Keratinocyte (primary cell): ENCODE measurements at regions not wholly inside any gene's neighbourhood (a gene's known extent, or its start where the extent isn't known, plus 50 kb on each side); places are given as distances from the start of the nearest gene placed in this dataset.

Experiments used
- DNase-seq: peaks from one replicate; pipeline ENCODE4 v3.0.0-alpha.2; 2011; ENCODE audit warnings: low read depth, missing footprints, low spot score
- FAIRE-seq: peaks from 2 replicates; lab custom pipeline; 2011; peaks lifted over from hg19 to GRCh38; lab: Jason Lieb, UNC
- H2AFZ ChIP-seq: 2 replicates; pipeline ENCODE4 v1.6.0; 2012; ENCODE audit warnings: low read length, control low read depth, inconsistent platforms; ENCODE audit not compliant: control insufficient read depth
- H3K27ac ChIP-seq: 2 replicates; pipeline ENCODE4 v1.5.1; 2011; ENCODE audit warnings: low read length; ENCODE audit not compliant: control insufficient read depth, insufficient read depth
- H3K27me3 ChIP-seq: 3 replicates; pipeline ENCODE4 v1.6.0; 2011; ENCODE audit warnings: low read length; ENCODE audit not compliant: control insufficient read depth, insufficient read depth; ENCODE audit errors: extremely low read depth
- H3K36me3 ChIP-seq, 2 experiments: 2 replicates in 1 of 2; 3 replicates in 1 of 2; pipeline ENCODE4 v1.5.1; 2011; ENCODE audit warnings: low read length in 2 of 2, mild to moderate bottlenecking in 1 of 2; ENCODE audit not compliant: control insufficient read depth in 2 of 2, insufficient read depth in 2 of 2; ENCODE audit errors: extremely low read depth in 1 of 2
- H3K4me1 ChIP-seq: 3 replicates; pipeline ENCODE4 v1.5.1; 2011; ENCODE audit warnings: low read length; ENCODE audit not compliant: control insufficient read depth, insufficient read depth; ENCODE audit errors: extremely low read depth
- H3K4me2 ChIP-seq: 3 replicates; pipeline ENCODE4 v1.6.0; 2011; ENCODE audit warnings: low read depth, low read length; ENCODE audit not compliant: control insufficient read depth, insufficient read depth; ENCODE audit errors: extremely low read depth
- H3K4me3 ChIP-seq, 3 experiments: fragments of 200-600 bp in 1 of 3; sonication (generic) in 1 of 3; 2 replicates in 2 of 3; 3 replicates in 1 of 3; pipeline ENCODE4 v1.5.1; 2011 to 2016; ENCODE audit warnings: low read length in 3 of 3, mild to moderate bottlenecking in 3 of 3, control low read depth in 2 of 3, inconsistent platforms in 1 of 3, low read depth in 1 of 3, mixed read lengths in 1 of 3, mixed run types in 1 of 3, moderate library complexity in 1 of 3; ENCODE audit not compliant: control insufficient read depth in 2 of 3, insufficient read depth in 2 of 3; ENCODE audit errors: extremely low read depth in 1 of 3
- H3K79me2 ChIP-seq: 2 replicates; pipeline ENCODE4 v1.6.0; 2012; ENCODE audit warnings: low read length; ENCODE audit not compliant: control insufficient read depth, insufficient read depth
- H3K9ac ChIP-seq: 3 replicates; pipeline ENCODE4 v1.6.0; 2011; ENCODE audit warnings: low read length; ENCODE audit not compliant: control insufficient read depth, insufficient read depth; ENCODE audit errors: extremely low read depth
- H3K9me1 ChIP-seq: 3 replicates; pipeline ENCODE4 v1.6.0; 2011; ENCODE audit warnings: low read length; ENCODE audit not compliant: control insufficient read depth, insufficient read depth; ENCODE audit errors: extremely low read depth
- H3K9me3 ChIP-seq: 2 replicates; pipeline ENCODE4 v1.5.1; 2012; ENCODE audit warnings: low read depth, low read length; ENCODE audit not compliant: control insufficient read depth
- H4K20me1 ChIP-seq: 3 replicates; pipeline ENCODE4 v1.6.0; 2011; ENCODE audit warnings: low read length; ENCODE audit not compliant: control insufficient read depth, insufficient read depth; ENCODE audit errors: extremely low read depth
- EZH2 ChIP-seq: IDR thresholded peaks from one replicate; pipeline ENCODE4 v1.6.1; 2012; ENCODE audit warnings: inconsistent platforms, mild to moderate bottlenecking, low read length, moderate library complexity
- dilution Hi-C: fragments of 300-500 bp; cut with MboI; formaldehyde crosslinking; loops from one replicate; pipeline ENCODE4 v1.7.0; 2020; ENCODE audit warnings: low sequenced_read_pairs; ENCODE audit not compliant: extremely low pct_ligation_motif_present
- TF ChIP-seq, protein P1 (sequence below), 3 experiments: IDR thresholded peaks in 1 of 3; conservative IDR thresholded peaks in 1 of 3; optimal IDR thresholded peaks in 1 of 3; 2 replicates in 2 of 3; 3 replicates in 1 of 3; pipeline versions ENCODE3 to v1.5.1; 2011; ENCODE audit warnings: low read length in 3 of 3, mild to moderate bottlenecking in 3 of 3, moderate library complexity in 2 of 3, control low read depth in 1 of 3, inconsistent platforms in 1 of 3; ENCODE audit not compliant: insufficient read depth in 2 of 3; ENCODE audit errors: extremely low read depth in 1 of 3

DNA sequence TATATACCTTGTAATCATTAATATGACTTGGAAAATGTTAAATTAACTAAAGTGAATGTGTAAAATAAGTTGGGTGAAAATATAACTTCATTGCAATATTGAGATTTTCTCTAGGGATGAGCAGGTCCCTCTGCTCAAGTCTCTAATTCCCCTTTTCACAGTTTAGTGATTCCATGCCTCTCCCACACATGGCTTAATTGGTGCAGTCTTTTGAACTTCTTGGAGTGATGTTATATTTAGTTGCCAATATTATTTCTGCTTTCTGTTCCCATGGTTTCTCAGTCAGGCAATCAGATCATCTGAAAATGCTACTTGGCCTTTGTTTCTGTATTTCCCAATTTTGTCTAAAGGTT is 233.7 kb upstream of the SPOPL start:
- FAIRE-seq (no peak), DNase-seq (no peak)
- TF ChIP-seq, protein P1, sequence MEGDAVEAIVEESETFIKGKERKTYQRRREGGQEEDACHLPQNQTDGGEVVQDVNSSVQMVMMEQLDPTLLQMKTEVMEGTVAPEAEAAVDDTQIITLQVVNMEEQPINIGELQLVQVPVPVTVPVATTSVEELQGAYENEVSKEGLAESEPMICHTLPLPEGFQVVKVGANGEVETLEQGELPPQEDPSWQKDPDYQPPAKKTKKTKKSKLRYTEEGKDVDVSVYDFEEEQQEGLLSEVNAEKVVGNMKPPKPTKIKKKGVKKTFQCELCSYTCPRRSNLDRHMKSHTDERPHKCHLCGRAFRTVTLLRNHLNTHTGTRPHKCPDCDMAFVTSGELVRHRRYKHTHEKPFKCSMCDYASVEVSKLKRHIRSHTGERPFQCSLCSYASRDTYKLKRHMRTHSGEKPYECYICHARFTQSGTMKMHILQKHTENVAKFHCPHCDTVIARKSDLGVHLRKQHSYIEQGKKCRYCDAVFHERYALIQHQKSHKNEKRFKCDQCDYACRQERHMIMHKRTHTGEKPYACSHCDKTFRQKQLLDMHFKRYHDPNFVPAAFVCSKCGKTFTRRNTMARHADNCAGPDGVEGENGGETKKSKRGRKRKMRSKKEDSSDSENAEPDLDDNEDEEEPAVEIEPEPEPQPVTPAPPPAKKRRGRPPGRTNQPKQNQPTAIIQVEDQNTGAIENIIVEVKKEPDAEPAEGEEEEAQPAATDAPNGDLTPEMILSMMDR (optimal IDR thresholded peaks at IDR 0.05 in 1 of 3, IDR thresholded peaks at IDR 0.05 in 1 of 3, conservative IDR thresholded peaks at IDR 0.05 in 1 of 3; ENCODE audit: extremely low read depth in 1 of 3, insufficient read depth in 2 of 3, low read length in 3 of 3) = no peak
- no peak for TF ChIP-seq EZH2
- dilution Hi-C loops = no loop called here
- Histone ChIP-seq H3K27me3 (no peaks in the 10 kb centered on the region), H3K79me2 (no peaks in the 10 kb centered on the region), H3K9ac (no peak overlapping the region), H2AFZ (peak overlapping the region; percentile 38), H3K9me3 (peaks cover 4% of the 10 kb centered on the region), H3K4me3 (no peak overlapping the region), H3K36me3 (no peaks in the 10 kb centered on the region), H3K27ac (peak overlapping the region; percentile 70), H3K4me2 (peak overlapping the region; percentile 11), H4K20me1 (no peaks in the 10 kb centered on the region), H3K4me1 (peaks cover 15% of the 10 kb centered on the region), H3K9me1 (no peaks in the 10 kb centered on the region)

DNA sequence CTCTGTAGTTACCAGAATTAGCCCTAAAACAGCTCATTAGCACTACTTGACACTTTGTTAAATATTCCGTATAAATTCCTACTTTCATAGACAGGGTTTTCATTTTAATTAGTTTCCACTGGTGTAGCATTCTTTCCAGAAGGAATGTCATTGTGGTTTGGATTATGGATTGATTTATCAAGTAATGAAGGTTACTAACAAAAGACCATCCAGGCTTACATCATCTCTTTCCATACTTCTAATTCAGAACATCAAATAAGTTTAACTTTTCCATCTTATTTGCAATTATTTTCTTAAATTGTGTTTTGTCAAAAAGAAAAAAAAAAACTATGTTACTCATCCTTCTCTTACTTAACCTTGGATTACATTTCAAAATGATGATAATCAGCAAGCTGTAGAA is 231.8 kb upstream of the SPOPL start:
- no peak overlapping the region for H3K4me3 ChIP-seq
- H3K79me2 ChIP-seq = no peaks in the 10 kb centered on the region
- no peak overlapping the region for H2AFZ ChIP-seq
- H4K20me1 ChIP-seq = no peaks in the 10 kb centered on the region
- no peak for FAIRE-seq
- peaks cover 6% of the 10 kb centered on the region for H3K9me3 ChIP-seq
- H3K9me1 ChIP-seq = no peaks in the 10 kb centered on the region
- TF ChIP-seq EZH2 = no peak
- TF ChIP-seq, protein P1 (optimal IDR thresholded peaks at IDR 0.05 in 1 of 3, IDR thresholded peaks at IDR 0.05 in 1 of 3, conservative IDR thresholded peaks at IDR 0.05 in 1 of 3; ENCODE audit: extremely low read depth in 1 of 3, insufficient read depth in 2 of 3, low read length in 3 of 3) = no peak
- no peaks in the 10 kb centered on the region for H3K27me3 ChIP-seq
- H3K27ac ChIP-seq = no peak overlapping the region
- no peak for DNase-seq
- no peak overlapping the region for H3K9ac ChIP-seq
- H3K36me3 ChIP-seq = no peaks in the 10 kb centered on the region
- H3K4me1 ChIP-seq = peaks cover 20% of the 10 kb centered on the region
- dilution Hi-C loops = no loop called here
- no peak overlapping the region for H3K4me2 ChIP-seq
